ENCODE measurements at regions not wholly inside any gene's neighbourhood (a gene's known extent, or its start where the extent isn't known, plus 50 kb on each side); places are given as distances from the start of the nearest gene placed in this dataset.
"Not testable (repeated sequence)": the region's sequence is repeated elsewhere in the genome, so short reads cannot be mapped to it uniquely, and the experiment has no call there.

DNA sequence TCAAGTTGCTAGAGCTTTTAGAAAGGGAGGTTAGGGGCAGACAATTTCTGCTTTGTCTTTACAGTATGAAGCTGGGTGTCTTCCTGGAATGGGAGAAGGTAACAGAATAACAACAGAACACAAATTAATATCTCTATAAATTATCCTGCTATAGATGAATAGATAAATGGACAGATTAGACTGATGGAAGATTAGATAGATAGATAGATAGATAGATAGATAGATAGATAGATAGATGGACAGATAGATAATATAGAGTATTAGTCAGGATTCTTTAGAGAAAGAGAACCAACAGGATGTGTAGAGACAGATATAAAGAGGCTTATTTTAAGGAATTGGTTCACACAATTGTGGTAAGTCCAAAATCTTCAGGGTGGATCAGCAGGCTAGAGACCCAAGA is 302.2 kb downstream of the BCL11A start:
- DNase-seq (ENCODE audit: low spot score) (no peak), FAIRE-seq (no peak)

DNA sequence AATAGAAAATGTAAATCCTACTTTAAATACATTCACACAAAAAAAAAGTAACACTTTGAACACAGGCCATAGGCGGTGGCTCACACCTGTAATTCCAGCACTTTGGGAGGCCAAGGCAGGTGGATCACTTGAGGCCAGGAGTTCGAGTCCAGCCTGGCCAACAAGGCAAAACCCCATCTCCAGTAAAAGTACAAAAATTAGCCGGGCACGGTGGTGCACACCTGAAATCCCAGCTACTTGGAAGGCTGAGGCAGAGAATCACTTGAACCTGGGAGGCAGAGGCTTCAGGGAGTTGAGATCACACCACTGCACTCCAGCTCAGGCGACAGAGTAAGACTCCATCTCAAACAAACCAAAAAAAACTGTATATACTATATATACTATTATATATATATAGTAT is 303.6 kb downstream of the BCL11A start:
- FAIRE-seq, result no peak
- DNase-seq (ENCODE audit: low spot score), result no peak

DNA sequence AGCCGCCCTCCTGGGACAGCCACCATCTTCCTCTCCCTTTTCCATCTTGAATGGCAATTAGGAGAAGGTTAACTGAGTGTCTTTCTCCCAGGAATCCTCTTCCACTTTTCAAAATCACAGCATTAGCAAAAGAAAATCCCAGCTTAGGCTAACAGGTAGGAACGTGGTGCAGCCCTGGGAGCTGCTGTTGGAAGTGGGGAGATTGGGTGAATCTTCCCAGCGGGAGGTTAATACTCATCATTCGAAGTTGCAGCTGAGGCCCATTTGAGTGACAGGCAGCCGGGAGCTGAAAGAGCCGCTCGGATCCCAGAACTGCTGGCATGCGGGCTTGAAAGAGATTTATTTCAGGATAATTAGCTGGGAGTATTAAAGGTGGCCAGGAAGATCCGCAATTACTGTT is 306.0 kb downstream of the BCL11A start:
- no peak for DNase-seq (ENCODE audit: low spot score)
- FAIRE-seq, result no peak

DNA sequence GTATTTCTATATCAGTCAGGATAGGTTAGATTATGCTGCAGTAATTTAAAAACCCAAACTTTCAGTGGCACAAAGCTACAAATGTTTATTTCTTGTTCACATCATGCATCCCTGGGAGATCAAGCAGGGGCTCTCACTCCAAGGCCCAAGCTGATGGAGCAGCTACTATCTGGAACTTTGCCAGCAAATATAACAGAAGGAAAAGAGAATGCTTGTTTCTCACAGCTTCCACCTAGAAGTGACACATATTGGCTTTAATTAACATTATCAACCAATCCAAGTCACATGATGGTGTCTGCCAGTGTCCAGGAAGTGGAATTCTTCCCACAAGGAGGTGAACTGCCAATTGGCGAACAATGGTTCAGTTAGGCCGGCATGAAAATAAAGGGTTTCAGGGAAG is 306.9 kb downstream of the BCL11A start:
- no peak for DNase-seq (ENCODE audit: low spot score)
- FAIRE-seq, result no peak

DNA sequence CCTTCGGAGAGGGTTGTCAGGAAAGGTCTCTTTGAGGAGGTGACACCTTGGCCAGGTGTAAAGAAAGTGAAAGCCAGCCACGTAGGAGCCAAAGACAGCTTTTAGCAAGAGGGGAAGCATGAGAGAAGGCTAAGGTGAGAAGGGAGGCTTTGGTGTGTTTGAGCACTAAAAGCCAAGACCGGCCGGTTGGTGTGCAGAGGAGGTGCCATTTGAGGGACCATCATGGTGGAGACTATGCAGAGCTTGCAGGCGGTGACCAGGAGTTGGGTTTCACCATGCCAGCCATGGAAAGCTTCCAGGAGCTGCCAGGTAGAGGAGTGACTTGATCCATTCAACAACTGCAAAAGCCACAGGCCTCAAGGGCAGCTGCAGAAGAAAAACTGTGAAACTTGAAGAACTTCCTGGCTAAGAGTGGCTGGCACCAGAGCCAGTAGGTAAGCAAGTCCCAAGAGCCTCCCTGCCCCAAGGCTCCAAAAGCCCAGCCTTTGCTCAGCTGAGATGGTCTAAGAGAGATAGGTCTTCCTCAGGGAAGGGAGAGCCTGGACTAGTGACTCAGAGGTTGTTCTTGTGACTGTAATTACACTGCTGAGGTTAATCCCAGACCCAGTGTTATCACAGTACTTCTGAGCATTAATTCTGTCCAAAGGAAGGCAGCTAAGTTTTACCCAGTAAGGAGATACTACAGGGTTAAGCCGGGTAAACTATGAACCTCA is 319.0 kb downstream of the BCL11A start:
- FAIRE-seq, result no peak
- no peak for DNase-seq (ENCODE audit: low spot score)

DNA sequence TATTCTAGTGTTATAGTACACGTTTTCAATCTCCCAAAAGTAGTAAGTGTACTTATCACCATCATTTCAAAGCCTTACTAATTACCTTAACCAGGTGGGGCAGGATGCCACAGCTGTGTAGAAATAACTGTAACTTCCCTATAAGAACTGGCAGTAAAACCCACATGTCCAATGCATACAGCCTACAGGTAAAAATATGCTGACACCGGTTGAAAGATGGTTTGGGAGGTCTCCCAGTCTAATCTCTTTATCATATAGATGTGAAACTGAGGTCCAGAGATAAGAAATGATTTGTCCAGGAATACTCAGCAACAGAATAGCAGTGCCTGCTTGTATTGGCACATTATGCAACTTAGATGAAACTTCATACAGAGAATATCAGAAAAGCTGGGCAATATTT is 322.9 kb downstream of the BCL11A start:
- FAIRE-seq, result no peak

DNA sequence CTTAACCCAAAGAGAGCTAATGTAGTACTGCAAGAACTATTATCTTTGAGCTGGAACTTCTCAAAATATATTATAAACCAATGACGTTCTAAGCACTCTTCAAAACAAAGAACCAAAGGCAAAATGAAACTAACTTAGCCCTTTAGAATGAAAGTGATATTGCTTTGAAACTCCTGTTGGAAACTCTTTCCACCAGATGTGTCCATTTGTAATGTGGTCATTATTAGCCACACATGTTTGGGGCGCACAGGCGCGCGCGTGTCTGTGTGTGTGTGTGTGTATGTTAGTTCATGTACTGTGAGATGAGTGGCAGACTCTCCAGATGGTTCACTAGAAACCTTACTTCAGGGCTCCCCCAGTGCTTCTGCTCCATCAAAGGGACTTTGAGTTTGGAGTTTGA is 323.4 kb downstream of the BCL11A start:
- no peak for FAIRE-seq
- no peak for DNase-seq (ENCODE audit: low spot score)

More for the DNA sequence above, 322.9 kb downstream of the BCL11A start:
- DNase-seq (ENCODE audit: low spot score), result no peak

DNA sequence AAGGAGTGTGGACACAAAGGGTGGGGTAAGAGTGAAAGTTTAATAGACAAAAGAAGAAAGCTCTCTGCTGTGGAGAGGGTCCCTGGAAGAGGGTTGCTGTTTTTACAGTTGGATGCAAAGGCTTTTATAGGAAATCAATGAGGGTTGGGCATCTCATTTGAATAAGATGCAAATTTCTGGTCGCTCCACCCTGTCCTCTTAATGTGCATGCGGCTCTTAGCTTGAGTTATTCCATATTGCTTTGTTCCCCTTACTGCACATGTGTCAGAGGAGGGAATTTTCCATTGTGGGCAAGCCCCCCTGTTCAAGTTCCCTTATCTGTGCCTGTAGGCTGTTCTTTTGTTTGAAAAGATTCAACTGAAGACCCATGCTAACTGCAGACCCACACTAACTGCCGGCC is 326.5 kb downstream of the BCL11A start:
- FAIRE-seq, result no peak
- DNase-seq (ENCODE audit: low spot score), result no peak

DNA sequence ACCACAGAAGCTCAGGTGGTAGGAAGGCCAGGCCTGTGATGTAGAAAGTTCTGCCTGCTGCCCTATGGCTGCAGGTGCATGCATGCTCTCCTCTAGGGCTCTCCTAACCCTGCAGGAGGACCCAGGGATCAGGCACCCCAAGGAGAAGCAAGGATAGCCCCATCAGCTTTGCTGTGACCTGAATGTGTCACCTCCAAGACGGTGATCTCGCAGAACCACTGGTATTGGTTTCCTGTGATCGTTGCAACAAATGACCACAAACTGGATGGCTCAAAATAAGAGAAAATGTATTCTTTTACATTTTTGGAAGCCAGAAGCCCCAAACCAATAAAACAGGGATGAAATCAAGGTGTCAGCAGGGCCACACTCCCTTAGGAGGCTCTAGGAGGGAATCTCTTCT is 327.3 kb downstream of the BCL11A start:
- no peak for FAIRE-seq
- DNase-seq (ENCODE audit: low spot score), result no peak

DNA sequence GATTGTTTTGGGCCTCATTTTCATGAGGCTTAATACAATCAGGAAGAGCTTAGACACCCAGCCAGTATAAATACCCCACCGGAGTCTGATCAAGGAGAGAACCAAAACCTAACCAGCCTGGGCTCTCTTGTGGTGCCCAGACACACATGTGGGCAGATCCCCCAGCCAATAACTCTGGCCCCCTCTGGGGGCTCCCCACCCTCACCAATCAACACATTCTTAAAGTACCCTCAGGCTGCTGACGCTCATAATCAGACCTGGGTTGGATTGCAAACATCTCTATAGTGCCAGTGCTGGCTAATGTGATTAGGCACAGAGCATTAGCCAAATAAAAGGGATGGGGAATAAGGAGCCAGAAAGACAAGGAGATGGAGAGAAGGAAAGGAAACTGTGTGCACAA is 329.6 kb downstream of the BCL11A start:
- no peak for DNase-seq (ENCODE audit: low spot score)
- no peak for FAIRE-seq

DNA sequence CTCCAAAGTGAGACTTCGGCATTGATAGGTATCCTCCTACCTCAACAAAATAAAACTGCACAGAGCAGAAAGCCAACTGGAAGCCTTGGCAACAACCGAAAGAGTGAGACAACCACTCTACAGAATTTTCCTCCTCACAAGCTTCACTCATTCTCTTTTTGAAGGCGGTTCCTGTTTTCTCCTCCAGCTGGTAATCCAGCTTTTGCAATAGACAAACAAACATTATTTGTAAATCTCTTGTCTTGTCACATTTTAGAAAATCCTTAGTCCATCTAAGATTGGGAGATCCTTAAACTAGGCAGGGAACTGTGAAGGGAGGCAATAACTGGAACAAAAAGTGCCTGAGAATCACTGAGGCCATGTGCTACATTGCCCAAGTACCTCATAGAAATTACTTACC is 332.4 kb downstream of the BCL11A start:
- DNase-seq (ENCODE audit: low spot score), result no peak
- no peak for FAIRE-seq

DNA sequence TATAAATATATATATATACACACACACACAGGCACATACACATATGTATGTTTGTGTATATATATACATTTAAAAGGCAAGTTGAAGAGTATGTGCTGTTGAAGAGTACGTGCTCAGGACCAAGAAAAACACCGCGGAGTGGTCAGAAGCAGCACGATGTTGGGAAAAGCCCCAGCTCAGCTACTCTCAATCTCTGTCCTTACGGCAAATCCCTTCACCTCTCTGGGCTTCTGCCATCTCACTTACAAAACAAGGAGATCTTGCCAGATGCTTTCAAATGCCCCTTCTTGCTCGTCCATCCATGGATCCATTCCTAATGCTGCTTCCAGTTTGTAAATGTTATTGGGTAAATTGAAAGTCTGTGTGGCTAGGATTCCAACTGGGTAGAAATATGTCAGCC is 333.9 kb downstream of the BCL11A start:
- FAIRE-seq (no peak), DNase-seq (ENCODE audit: low spot score) (no peak)

DNA sequence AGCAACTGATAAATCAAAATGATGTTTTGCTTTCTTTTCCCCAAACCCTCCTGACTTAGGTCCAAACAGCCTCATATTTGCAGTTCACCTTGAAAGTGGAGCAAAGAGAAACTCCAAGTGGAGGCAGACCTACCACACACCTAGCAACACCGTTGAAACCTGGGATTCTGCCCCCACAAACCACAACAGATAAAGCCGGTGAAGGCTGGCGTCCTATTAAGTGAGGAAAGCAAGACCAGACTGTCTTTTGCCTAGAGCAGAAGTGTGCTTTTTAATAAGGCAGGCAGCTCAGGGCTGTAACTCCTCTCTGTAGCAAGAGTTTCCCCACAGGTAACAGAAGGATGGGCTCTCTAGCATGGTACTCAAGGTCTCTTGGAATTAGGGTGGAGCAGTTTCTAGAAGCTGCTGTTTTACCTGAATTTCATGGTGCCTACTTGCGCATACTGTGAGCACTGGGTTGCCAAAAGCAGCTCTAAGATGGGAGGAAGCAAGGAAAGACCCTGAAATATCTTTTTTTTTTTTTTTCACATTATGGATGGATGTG is 336.9 kb downstream of the BCL11A start:
- FAIRE-seq (no peak), DNase-seq (ENCODE audit: low spot score) (no peak)

DNA sequence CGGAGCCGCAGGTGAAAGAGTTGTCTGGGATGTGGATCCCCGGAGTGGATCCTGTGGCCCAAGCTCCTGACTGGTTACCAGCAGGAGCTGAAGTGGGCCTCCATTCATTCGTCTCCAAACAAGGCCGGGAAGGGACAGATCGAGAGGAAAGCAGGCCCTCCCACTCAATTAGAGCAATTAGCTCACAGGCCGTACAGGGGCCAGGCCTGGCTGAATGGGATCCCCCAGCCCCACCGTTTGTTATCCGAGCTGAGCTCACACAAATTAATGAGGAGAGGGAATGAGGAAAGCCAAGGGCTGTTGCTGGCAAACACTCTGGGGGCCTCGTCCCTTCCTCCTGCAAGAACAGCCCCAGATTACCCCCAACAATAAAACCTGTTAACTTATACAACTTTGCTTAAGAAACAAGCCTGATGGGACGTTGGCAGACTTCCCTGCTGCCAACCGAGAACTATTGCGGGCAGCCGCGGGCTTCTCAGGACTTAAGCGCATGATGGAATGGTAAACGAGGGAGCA is 338.0 kb downstream of the BCL11A start:
- FAIRE-seq (no peak), DNase-seq (ENCODE audit: low spot score) (no peak)

DNA sequence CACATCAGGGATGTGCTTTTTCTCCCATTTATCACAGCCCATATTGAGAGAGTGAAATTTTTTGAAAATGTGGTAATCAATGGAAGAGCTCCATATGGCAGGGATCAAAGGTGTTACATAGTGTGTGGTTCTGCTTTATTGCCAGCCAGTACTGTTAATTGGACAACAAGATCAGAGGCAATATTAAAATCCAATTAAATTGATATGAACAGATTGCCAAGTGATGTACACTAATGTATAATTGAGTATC is 338.9 kb downstream of the BCL11A start:
- FAIRE-seq (no peak), DNase-seq (ENCODE audit: low spot score) (no peak)

DNA sequence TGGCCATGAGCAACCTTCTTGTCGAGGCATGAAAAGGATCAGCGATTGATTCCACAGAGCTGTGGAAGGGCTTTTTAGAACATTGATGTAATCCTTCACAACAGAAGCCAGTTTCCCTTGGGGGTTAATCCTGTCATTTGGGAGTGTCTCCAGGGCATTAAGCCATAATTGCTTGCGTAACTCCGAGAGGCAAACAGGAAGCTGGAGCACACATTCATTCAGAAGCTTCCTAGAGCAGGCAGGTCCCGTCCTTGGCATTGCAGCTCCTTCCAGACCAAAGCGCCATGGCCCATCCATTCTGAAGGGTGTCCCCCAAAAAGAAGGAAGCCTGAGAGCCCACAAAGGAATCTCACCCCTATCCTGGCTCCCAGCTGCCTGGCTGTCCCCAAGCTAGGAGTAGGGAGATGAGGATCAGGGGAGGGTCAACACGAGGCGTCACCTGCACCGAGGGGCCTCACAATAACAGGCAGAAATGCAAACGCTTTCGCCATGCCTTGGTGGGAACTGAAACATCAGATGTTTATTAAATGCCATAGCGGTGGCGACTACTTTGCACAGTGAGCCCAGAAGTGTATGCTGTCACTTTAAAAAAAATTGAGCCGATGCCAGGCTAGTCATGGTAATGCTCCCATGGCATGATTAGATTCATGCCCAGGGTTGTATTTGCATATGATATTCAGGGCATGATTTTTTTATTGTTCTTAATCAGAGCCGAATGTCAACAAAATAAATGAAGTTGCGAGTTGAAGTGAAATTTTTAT is 339.4 kb downstream of the BCL11A start:
- no peak for DNase-seq (ENCODE audit: low spot score)

DNA sequence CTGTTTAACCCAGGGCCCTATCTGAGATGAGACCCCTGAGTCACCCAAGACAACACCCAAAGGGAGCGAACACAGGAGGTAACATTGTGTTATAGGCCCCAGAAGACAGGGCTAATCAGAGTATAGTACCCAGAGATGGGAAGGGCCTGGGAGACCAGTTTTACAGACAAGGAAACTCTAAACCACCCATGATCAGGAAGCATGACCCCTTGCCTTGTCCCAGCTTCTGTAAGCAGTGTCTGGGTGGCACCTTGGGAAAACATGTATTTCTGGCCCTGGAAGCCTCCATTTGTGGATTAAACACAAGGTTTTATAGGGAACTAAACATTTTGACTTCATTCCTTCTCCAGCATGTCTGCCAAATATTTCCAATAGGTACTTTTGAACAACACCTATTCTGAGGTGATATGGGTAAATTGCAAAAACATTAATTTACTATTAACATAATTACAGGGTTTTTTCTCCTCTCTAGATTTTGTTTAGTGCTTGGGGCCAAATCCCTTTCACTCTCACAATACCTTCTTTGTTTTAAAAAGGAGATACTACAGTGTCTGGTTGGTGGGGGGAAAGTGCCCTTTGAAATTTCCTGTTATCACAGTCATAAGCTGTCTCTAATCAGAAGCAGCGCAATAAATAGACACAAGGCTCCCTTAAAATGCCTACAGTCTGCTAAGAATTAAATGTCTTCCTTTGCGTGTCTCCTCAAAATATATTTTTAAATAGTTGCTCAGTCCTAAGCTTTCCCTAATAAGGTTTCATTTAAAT is 341.1 kb downstream of the BCL11A start:
- FAIRE-seq, result no peak
- no peak for DNase-seq (ENCODE audit: low spot score)

More for the DNA sequence above, 339.4 kb downstream of the BCL11A start:
- no peak for FAIRE-seq

DNA sequence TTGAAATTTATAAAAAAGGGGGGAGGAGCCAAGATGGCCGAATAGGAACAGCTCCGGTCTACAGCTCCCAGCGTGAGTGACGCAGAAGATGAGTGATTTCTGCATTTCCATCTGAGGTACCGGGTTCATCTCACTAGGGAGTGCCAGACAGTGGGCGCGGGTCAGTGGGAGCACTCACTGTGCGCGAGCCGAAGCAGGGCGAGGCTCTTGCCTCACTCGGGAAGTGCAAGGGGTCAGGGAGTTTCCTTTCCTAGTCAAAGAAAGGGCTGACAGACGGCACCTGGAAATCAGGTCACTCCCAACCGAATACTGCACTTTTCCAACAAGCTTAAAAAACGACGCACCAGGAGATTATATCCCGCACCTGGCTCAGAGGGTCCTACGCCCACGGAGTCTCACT is 364.4 kb downstream of the BCL11A start:
- DNase-seq (ENCODE audit: low spot score); FAIRE-seq: not testable (repeated sequence)

DNA sequence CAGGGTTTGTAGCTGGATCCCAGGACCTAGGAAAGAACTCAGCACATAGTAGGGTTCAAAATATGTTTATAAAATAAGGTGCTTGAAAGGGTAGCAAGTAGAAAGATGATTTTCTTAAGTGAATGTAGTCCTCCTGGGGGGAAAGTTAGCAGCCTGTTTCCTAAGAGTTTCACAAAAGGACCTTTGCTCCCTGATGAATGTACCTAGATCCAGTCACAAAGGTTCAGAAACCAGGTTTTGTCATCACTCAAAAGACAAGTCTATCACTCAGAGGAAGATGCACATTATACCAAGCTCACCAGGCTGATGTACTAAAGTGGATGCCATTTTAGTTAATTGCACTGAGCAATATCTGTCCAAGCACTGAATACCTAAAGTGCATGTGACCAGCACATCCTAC is 378.2 kb downstream of the BCL11A start:
- FAIRE-seq (no peak), DNase-seq (ENCODE audit: low spot score) (no peak)

DNA sequence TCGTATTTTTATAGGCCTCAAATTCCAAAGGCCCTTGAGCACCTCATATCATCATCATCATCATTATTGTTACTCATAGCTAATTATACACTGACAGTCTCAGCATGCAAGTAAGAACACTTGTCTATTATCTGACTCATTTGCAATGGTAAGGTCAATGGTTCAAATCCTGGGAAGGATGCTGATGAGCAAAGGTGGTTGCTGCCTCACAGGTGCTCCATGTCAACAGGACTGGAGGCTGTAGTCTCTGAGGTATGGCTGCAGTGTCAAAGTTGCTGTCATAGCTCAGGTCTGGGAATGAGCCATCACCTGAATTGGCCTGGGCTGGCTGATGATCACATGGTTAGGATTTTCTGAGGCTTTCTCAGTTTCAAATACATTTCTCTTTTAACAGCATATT is 379.3 kb downstream of the BCL11A start:
- DNase-seq (ENCODE audit: low spot score) (no peak), FAIRE-seq (no peak)

DNA sequence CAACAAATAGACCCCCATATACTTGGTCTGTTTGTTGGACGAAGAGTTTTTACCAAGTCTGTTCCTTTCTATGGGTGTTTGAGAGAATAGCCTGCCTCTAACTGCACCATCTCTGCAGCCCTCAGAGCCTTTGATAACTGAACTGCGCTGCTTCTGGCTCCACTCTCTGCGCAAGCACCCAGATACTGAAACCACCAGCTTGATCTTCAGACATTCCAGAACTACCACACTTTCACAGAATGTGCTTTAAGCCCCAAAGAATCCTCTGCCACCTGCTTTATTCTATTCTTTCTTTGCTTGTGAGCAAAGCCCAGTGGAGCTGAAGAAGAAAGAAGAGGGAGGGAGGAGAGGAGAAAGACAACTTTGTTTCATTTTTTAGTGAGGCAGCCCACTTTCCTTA is 380.7 kb downstream of the BCL11A start:
- FAIRE-seq, result no peak

DNA sequence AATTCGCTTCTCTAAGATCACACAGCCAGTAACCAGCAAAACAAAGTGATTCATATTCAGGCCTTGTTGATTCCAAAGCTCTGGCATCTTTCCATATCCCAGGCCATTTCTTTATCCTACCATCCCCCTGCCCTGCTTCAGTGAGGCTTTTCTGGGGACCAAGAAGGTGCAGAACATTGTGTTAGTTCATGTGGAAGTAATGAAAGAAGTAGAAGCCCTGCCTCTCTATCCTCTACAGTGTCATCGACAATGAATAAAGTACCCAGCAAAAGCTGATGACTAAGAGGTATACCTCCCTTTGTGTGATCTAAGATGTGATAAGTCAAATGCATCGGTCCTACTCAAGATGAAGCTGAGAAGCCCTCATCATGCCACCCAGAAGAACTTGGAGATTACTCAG is 383.2 kb downstream of the BCL11A start:
- FAIRE-seq, result no peak
- DNase-seq (ENCODE audit: low spot score), result no peak

More for the DNA sequence above, 380.7 kb downstream of the BCL11A start:
- DNase-seq (ENCODE audit: low spot score), result no peak
